ENCODE measurements at regions not wholly inside any gene's neighbourhood (a gene's known extent, or its start where the extent isn't known, plus 50 kb on each side); places are given as distances from the start of the nearest gene placed in this dataset.
"Not testable (repeated sequence)": the region's sequence is repeated elsewhere in the genome, so short reads cannot be mapped to it uniquely, and the experiment has no call there.

DNA sequence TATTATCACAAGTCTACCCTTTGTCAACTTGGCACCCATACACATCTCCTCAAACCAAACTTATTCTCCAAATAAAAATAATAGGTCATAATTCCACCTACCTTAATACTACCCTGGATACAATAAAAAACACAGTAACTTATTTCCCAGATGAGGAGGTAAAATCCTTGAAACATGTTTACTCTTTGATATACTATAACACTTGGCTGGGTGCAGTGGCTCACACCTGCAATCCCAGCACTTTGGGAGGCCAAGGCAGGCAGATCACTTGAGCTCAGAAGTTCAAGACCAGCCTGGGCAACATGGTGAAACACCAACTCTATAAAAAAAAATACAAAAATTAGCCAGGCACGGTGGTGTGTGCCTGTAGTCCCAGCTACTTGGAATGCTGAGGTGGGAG is 54.4 kb upstream of the PRSS3 start:
- not testable (repeated sequence) for DNase-seq

DNA sequence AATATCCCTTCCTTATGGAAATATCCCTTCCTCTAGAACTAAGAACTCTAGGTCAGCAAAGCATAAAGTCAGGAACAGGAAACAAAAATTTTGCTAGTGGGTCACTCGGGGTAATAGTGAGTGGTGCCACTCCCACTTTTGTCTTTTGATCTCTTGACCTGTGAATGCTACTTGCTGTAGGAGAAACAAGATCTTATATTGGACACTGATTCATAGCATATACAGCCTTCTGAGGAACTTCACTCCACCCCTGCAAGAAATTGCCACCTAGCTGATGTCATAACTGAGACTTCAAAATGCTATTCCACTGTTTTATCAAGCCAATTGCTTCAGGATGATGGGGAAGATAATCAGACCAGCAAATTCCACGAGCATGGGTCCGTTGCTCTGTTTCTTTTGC is 53.3 kb upstream of the PRSS3 start:
- no peak for DNase-seq

DNA sequence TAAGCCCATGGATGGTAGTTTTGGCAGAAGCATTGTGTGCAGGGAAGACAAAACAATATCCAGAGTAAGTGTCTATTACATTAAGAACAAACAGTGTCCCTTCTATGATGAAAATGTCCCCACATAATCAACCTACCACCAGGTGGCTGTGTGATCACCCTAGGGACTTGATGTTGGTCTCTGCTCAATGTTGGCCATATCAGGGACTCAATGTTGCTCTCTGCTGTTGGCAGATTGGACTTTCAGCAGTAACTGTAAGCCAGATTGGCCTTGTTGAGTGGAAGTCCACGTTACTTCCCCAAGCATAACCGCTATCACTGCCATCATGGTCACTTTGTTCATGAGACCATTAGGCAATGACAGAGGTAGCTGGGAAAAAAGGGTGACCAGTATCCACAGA is 52.8 kb upstream of the PRSS3 start:
- DNase-seq = no peak
